VCaP (cell line): ENCODE measurements at regions not wholly inside any gene's neighbourhood (a gene's known extent, or its start where the extent isn't known, plus 50 kb on each side); places are given as distances from the start of the nearest gene placed in this dataset.
"Not testable (repeated sequence)": the region's sequence is repeated elsewhere in the genome, so short reads cannot be mapped to it uniquely, and the experiment has no call there.

Source experiments
- H3K27ac ChIP-seq: fragments of 450-650 bp; 2 replicates; pipeline ENCODE4 v1.5.1; 2017
- CTCF ChIP-seq: fragments of 450-650 bp; conservative IDR thresholded peaks from 2 replicates; pipeline ENCODE4 v1.5.1; 2017; ENCODE audit warnings: mild to moderate bottlenecking, moderate library complexity

- no peak for TF ChIP-seq CTCF
- no peak overlapping the region for H3K27ac ChIP-seq
Observed at GRCh38 chrX:114061226-114061625, 522.7 kb upstream of the HTR2C start.

GRCh38 chrX:114058988-114059418 is 524.9 kb upstream of the HTR2C start:
- H3K27ac ChIP-seq = no peak overlapping the region
- TF ChIP-seq CTCF = no peak

- H3K27ac ChIP-seq = not testable (repeated sequence)
Observed at GRCh38 chrX:114057422-114057821, 526.5 kb upstream of the HTR2C start.

GRCh38 chrX:114051667-114052315 is 532.1 kb upstream of the HTR2C start:
- no peak overlapping the region for H3K27ac ChIP-seq
- TF ChIP-seq CTCF = no peak

- TF ChIP-seq CTCF = no peak
- H3K27ac ChIP-seq = no peak overlapping the region
Observed at GRCh38 chrX:114050075-114050796, 533.6 kb upstream of the HTR2C start.

GRCh38 chrX:114049063-114049462 is 534.8 kb upstream of the HTR2C start:
- H3K27ac ChIP-seq = no peak overlapping the region

GRCh38 chrX:114047558-114047957 is 536.3 kb upstream of the HTR2C start:
- TF ChIP-seq CTCF = no peak
- no peak overlapping the region for H3K27ac ChIP-seq

More at GRCh38 chrX:114049063-114049462, 534.8 kb upstream of the HTR2C start:
- no peak for TF ChIP-seq CTCF

- H3K27ac ChIP-seq = no peak overlapping the region
Observed at GRCh38 chrX:114046695-114047279, 537.1 kb upstream of the HTR2C start.

GRCh38 chrX:114041470-114041869 is 542.4 kb upstream of the HTR2C start:
- H3K27ac ChIP-seq = not testable (repeated sequence)

More at GRCh38 chrX:114046695-114047279, 537.1 kb upstream of the HTR2C start:
- TF ChIP-seq CTCF = no peak

GRCh38 chrX:114040661-114041269 is 543.1 kb upstream of the HTR2C start:
- not testable (repeated sequence) for H3K27ac ChIP-seq

GRCh38 chrX:114040111-114040510 is 543.8 kb upstream of the HTR2C start:
- H3K27ac ChIP-seq = not testable (repeated sequence)
